HepG2 (cell line): ENCODE measurements at regions not wholly inside any gene's neighbourhood (a gene's known extent, or its start where the extent isn't known, plus 50 kb on each side); places are given as distances from the start of the nearest gene placed in this dataset.

Experiments used
- ATAC-seq: fragments of 200-7000 bp; cut with Tn5 transposase; 3 replicates; pipeline ENCODE4 v1.9.1; 2020; ENCODE audit warnings: mild to moderate bottlenecking, moderate library complexity
- BruUV-seq: library from RNA; stranded (reverse); fragments of 400-500 nt; replicated peaks from 2 replicates; lab custom pipeline; 2021; lab: Mats Ljungman, UMichigan
- CTCF ChIA-PET: fragments of 300-600 bp; formaldehyde crosslinking; extraction: SDS; loops from one replicate; lab custom pipeline; 2021; ENCODE audit warnings: low total read pairs, inconsistent platforms, low intra/inter-chr PET ratio; lab: Yijun Ruan, JAX
- POLR2A ChIA-PET: fragments of 350-600 bp; sonication (Branson Sonifier 250); formaldehyde crosslinking; loops from one replicate; lab custom pipeline; 2020; ENCODE audit warnings: antibody characterized with exemption, inconsistent platforms; lab: Yijun Ruan, JAX
- DNase-seq: peaks from one replicate; pipeline ENCODE4 v3.0.0-alpha.2; 2015; ENCODE audit warnings: low spot score
- FAIRE-seq: peaks from 3 replicates; lab custom pipeline; 2011; peaks lifted over from hg19 to GRCh38; lab: Jason Lieb, UNC
- H2AFZ ChIP-seq: one replicate; pipeline ENCODE4 v1.6.1; 2011; ENCODE audit warnings: low read length, inconsistent platforms
- H3K27ac ChIP-seq: fragments of 300-600 bp; 3 replicates; pipeline ENCODE4 v1.8.0; 2011; ENCODE audit warnings: mixed run types, mild to moderate bottlenecking, mixed read lengths, low read length, inconsistent platforms; ENCODE audit not compliant: insufficient read depth; ENCODE audit errors: extremely low read length
- H3K27me3 ChIP-seq, 2 experiments: fragments of 200-600 bp in 1 of 2; 2 replicates in 1 of 2; 3 replicates in 1 of 2; pipeline versions ENCODE4 v1.6.0 to v1.8.0; 2011; ENCODE audit warnings: low read length in 2 of 2, mild to moderate bottlenecking in 2 of 2, moderate library complexity in 2 of 2, inconsistent platforms in 1 of 2; ENCODE audit not compliant: insufficient read depth in 2 of 2, control insufficient read depth in 1 of 2
- H3K36me3 ChIP-seq, 2 experiments: fragments of 200-600 bp in 1 of 2; replicated peaks in 1 of 2; 2 replicates in 1 of 2; 3 replicates in 1 of 2; pipeline versions ENCODE4 v1.5.1 to v1.8.0; 2011; ENCODE audit warnings: low read length in 2 of 2, inconsistent platforms in 1 of 2; ENCODE audit not compliant: insufficient read depth in 2 of 2, control insufficient read depth in 1 of 2
- H3K4me1 ChIP-seq: 2 replicates; pipeline ENCODE4 v1.5.1; 2012; ENCODE audit warnings: low read length, inconsistent platforms; ENCODE audit not compliant: insufficient read depth
- H3K4me2 ChIP-seq: 2 replicates; pipeline ENCODE4 v1.6.0; 2011; ENCODE audit warnings: low read depth, low read length, inconsistent platforms
- H3K4me3 ChIP-seq, 3 experiments: fragments of 200-600 bp in 1 of 3; sonication (generic), shearing (Covaris generic) in 1 of 3; replicated peaks in 1 of 3; 2 replicates each; pipeline ENCODE4 v1.5.1; 2011 to 2016; ENCODE audit warnings: low read length in 3 of 3, inconsistent platforms in 2 of 3, low read depth in 2 of 3, mild to moderate bottlenecking in 2 of 3, control low read depth in 1 of 3, mixed read lengths in 1 of 3; ENCODE audit not compliant: insufficient read depth in 1 of 3
- H3K79me2 ChIP-seq: one replicate; pipeline ENCODE4 v1.6.1; 2011; ENCODE audit warnings: low read length, inconsistent platforms; ENCODE audit not compliant: insufficient read depth
- H3K9ac ChIP-seq: 2 replicates; pipeline ENCODE4 v1.6.0; 2011; ENCODE audit warnings: mild to moderate bottlenecking, low read depth, low read length, inconsistent platforms; ENCODE audit not compliant: insufficient read depth
- H3K9me3 ChIP-seq: 2 replicates; pipeline ENCODE4 v1.5.1; 2012; ENCODE audit warnings: mild to moderate bottlenecking, low read length
- H4K20me1 ChIP-seq: 2 replicates; pipeline ENCODE4 v1.6.0; 2011; ENCODE audit warnings: inconsistent platforms, mild to moderate bottlenecking, low read length, moderate library complexity; ENCODE audit not compliant: insufficient read depth
- HNRNPUL1 ChIP-seq: fragments of 200-400 bp; formaldehyde crosslinking; IDR thresholded peaks from 2 replicates; pipeline ENCODE4 v1.6.1; 2017; ENCODE audit warnings: low read depth, mild to moderate bottlenecking, low read length, moderate library complexity
- PAX8 ChIP-seq: sonication (generic); formaldehyde crosslinking; IDR thresholded peaks from 2 replicates; pipeline ENCODE4 v1.8.0; 2022; ENCODE audit warnings: mild to moderate bottlenecking, missing genetic modification reagents, borderline replicate concordance
- SCMH1 ChIP-seq: sonication (generic); formaldehyde crosslinking; IDR thresholded peaks from 2 replicates; pipeline ENCODE4 v1.9.0; 2021; ENCODE audit warnings: missing genetic modification reagents, mild to moderate bottlenecking, borderline replicate concordance
- SIX4 ChIP-seq: sonication (generic); formaldehyde crosslinking; IDR thresholded peaks from 2 replicates; pipeline ENCODE4 v1.4.0; 2020; ENCODE audit warnings: missing genetic modification reagents
- TEAD3 ChIP-seq: optimal IDR thresholded peaks from 2 replicates; pipeline ENCODE3; 2016; ENCODE audit warnings: borderline replicate concordance
- UBTF ChIP-seq: sonication (generic); formaldehyde crosslinking; IDR thresholded peaks from 2 replicates; pipeline ENCODE4 v1.4.0; 2020; ENCODE audit warnings: mild to moderate bottlenecking, missing genetic modification reagents
- ZNF329 ChIP-seq: sonication (generic); formaldehyde crosslinking; IDR thresholded peaks from 2 replicates; pipeline ENCODE4 v1.9.0; 2021; ENCODE audit warnings: low read depth, mild to moderate bottlenecking, missing genetic modification reagents
- ZNF382 ChIP-seq: sonication (generic); formaldehyde crosslinking; IDR thresholded peaks from 2 replicates; pipeline ENCODE4 v1.5.0; 2020; ENCODE audit warnings: missing genetic modification reagents, mild to moderate bottlenecking, borderline replicate concordance
- ZNF552 ChIP-seq: sonication (generic); formaldehyde crosslinking; IDR thresholded peaks from 2 replicates; pipeline ENCODE4 v1.9.0; 2022; ENCODE audit warnings: missing genetic modification reagents, mild to moderate bottlenecking, borderline replicate concordance
- ZNF580 ChIP-seq: IDR thresholded peaks from 2 replicates; pipeline ENCODE4 v1.6.1; 2016; ENCODE audit warnings: low read depth, borderline replicate concordance
- ZNF709 ChIP-seq: sonication (generic); formaldehyde crosslinking; IDR thresholded peaks from 2 replicates; pipeline ENCODE4 v1.5.0; 2020; ENCODE audit warnings: mild to moderate bottlenecking, missing genetic modification reagents
- WGBS: methylation state at CpG from one replicate; pipeline ENCODE4 v1.1.6; 2017; ENCODE audit warnings: low lambda C conversion rate; 5-methylcytosine and 5-hydroxymethylcytosine counted together
- in situ Hi-C: cut with HindIII; loops from 2 replicates; pipeline ENCODE4 v1.10.0; 2017; ENCODE audit warnings: low pct_unique_long_range_greater_than_20kb; ENCODE audit not compliant: extremely low pct_ligation_motif_present
- intact Hi-C: fragments of 100-400 bp; cut with micrococcal nuclease; formaldehyde crosslinking; loops from one replicate; pipeline ENCODE4 v1.10.0; 2022; ENCODE audit not compliant: unreplicated experiment
- TF ChIP-seq, protein P1 (sequence below): sonication (generic); formaldehyde crosslinking; IDR thresholded peaks from 2 replicates; pipeline ENCODE4 v1.5.1; 2020; ENCODE audit warnings: mild to moderate bottlenecking, moderate library complexity, missing genetic modification reagents

DNA sequence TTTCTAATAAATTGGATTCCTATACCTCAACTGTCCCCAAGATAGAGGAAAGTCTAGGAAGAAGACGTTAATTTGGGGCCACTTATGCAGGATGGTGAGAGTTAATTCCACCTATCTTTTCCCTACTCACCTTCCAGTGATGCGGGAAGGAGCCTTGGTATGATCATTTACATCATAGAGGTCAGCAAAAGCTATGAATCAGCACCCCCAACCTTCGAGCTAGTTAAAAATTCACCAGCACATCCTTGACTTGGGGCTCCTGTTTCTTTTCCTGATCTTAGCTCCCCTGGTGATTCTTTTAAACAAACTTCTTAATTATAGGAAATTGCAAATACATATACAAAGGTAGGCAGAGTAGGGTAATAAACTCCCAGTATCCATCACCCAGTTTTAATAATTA, 366.6 kb downstream of the SOX2 start:
- Histone ChIP-seq H3K4me1 (no peaks in the 10 kb centered on the region), H3K9ac (no peak overlapping the region), H3K4me2 (no peak overlapping the region), H3K36me3 (no peaks in the 10 kb centered on the region), H3K27me3 (no peaks in the 10 kb centered on the region), H2AFZ (no peak overlapping the region), H3K27ac (no peak overlapping the region), H4K20me1 (no peaks in the 10 kb centered on the region), H3K4me3 (no peak overlapping the region), H3K79me2 (no peaks in the 10 kb centered on the region), H3K9me3 (no peaks in the 10 kb centered on the region)
- in situ Hi-C loops, result no loop called here
- TF ChIP-seq ZNF709 (no peak), ZNF580 (no peak), SCMH1 (CRISPR knock-in tag) (no peak), SIX4 (no peak), UBTF (CRISPR knock-in tag) (no peak), ZNF552 (CRISPR knock-in tag) (no peak), ZNF382 (CRISPR knock-in tag) (no peak), PAX8 (no peak), ZNF329 (CRISPR knock-in tag) (no peak), TEAD3 (CRISPR knock-in tag) (no peak), HNRNPUL1 (no peak)
- TF ChIP-seq, protein P1, sequence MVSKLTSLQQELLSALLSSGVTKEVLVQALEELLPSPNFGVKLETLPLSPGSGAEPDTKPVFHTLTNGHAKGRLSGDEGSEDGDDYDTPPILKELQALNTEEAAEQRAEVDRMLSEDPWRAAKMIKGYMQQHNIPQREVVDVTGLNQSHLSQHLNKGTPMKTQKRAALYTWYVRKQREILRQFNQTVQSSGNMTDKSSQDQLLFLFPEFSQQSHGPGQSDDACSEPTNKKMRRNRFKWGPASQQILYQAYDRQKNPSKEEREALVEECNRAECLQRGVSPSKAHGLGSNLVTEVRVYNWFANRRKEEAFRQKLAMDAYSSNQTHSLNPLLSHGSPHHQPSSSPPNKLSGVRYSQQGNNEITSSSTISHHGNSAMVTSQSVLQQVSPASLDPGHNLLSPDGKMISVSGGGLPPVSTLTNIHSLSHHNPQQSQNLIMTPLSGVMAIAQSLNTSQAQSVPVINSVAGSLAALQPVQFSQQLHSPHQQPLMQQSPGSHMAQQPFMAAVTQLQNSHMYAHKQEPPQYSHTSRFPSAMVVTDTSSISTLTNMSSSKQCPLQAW (CRISPR knock-in tag), result no peak
- 0% methylated on average over 3 of the region's 3 CpGs for WGBS
- DNase-seq, result no peak
- no peak for FAIRE-seq
- POLR2A ChIA-PET, result no interaction called here
- no peak for ATAC-seq
- intact Hi-C loops, result no loop called here
- no TSS peak for BruUV-seq
- CTCF ChIA-PET, result no interaction called here
